AG04450 (cell line): ENCODE measurements at regions not wholly inside any gene's neighbourhood (a gene's known extent, or its start where the extent isn't known, plus 50 kb on each side); places are given as distances from the start of the nearest gene placed in this dataset. TPM values are rescaled to one million over a fixed set of nuclear protein-coding genes. Genes with fewer than 3 reads are reported as not detected.
"Not testable (repeated sequence)": the region's sequence is repeated elsewhere in the genome, so short reads cannot be mapped to it uniquely, and the experiment has no call there.

Experiments used
- CTCF ChIA-PET: fragments of 300-600, 350-600 bp; formaldehyde crosslinking; extraction: SDS; loops from one replicate; lab custom pipeline; 2022; ENCODE audit warnings: antibody characterized with exemption, inconsistent platforms; lab: Charles Lee
- POLR2A ChIA-PET: fragments of 350-600 bp; formaldehyde crosslinking; extraction: SDS; loops from one replicate; lab custom pipeline; 2021; ENCODE audit warnings: antibody characterized with exemption, inconsistent platforms; lab: Yijun Ruan, JAX
- DNase-seq: peaks from one replicate; pipeline ENCODE4 v3.0.0-alpha.2; 2011; ENCODE audit warnings: low read depth, low spot score
- H3K27ac ChIP-seq: one replicate; pipeline ENCODE4 v1.5.1; 2012; ENCODE audit warnings: low read depth, low read length, control low read depth
- H3K27me3 ChIP-seq: one replicate; pipeline ENCODE4 v1.6.0; 2012; ENCODE audit warnings: low read length; ENCODE audit not compliant: control insufficient read depth, insufficient read depth
- H3K4me3 ChIP-seq: 2 replicates; pipeline ENCODE4 v1.5.1; 2011; ENCODE audit warnings: mild to moderate bottlenecking, low read depth, low read length, control low read depth
- H3K9me3 ChIP-seq: 2 replicates; pipeline ENCODE4 v1.5.1; 2012; ENCODE audit warnings: low read length; ENCODE audit not compliant: control insufficient read depth, insufficient read depth
- small RNA-seq: library from RNA; depleted of rRNA; stranded (forward); fragments of <200 nt; gene quantifications from one replicate; pipeline ENCODE3, GENCODE V24; 2012; ENCODE audit warnings: low read depth; ENCODE audit not compliant: insufficient read length
- TF ChIP-seq, protein P1 (sequence below): IDR thresholded peaks from 2 replicates; pipeline ENCODE4 v1.5.1; 2011; ENCODE audit warnings: low read depth, low read length, control low read depth, inconsistent platforms

DNA sequence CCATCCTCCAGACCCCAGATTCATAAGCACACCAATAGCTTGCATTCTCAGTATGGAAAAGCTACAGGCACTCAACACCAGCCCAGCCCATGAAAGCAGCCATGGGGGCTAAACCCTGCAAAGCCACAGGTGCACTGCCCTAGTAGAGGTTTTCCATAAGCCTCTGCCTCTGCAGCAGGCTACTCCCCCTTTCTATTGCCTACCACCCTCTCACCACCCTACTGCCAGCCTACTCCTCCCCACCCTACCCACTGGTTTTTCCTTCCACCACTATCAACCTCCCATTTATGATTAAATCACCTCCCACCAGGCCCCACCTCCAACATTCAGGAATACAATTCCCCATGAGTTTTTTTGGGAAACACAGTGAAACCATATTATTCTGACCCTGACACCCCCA, 96.4 kb upstream of the TEKT4 start:
- no peak overlapping the region for H3K27ac ChIP-seq
- H3K27me3 ChIP-seq = no peaks in the 10 kb centered on the region
- ChIA-PET POLR2A (no interaction called here), CTCF (no interaction called here)
- no peak for DNase-seq
- TF ChIP-seq, protein P1, sequence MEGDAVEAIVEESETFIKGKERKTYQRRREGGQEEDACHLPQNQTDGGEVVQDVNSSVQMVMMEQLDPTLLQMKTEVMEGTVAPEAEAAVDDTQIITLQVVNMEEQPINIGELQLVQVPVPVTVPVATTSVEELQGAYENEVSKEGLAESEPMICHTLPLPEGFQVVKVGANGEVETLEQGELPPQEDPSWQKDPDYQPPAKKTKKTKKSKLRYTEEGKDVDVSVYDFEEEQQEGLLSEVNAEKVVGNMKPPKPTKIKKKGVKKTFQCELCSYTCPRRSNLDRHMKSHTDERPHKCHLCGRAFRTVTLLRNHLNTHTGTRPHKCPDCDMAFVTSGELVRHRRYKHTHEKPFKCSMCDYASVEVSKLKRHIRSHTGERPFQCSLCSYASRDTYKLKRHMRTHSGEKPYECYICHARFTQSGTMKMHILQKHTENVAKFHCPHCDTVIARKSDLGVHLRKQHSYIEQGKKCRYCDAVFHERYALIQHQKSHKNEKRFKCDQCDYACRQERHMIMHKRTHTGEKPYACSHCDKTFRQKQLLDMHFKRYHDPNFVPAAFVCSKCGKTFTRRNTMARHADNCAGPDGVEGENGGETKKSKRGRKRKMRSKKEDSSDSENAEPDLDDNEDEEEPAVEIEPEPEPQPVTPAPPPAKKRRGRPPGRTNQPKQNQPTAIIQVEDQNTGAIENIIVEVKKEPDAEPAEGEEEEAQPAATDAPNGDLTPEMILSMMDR = no peak
- H3K4me3 ChIP-seq = no peak overlapping the region
- peaks cover 20% of the 10 kb centered on the region for H3K9me3 ChIP-seq

DNA sequence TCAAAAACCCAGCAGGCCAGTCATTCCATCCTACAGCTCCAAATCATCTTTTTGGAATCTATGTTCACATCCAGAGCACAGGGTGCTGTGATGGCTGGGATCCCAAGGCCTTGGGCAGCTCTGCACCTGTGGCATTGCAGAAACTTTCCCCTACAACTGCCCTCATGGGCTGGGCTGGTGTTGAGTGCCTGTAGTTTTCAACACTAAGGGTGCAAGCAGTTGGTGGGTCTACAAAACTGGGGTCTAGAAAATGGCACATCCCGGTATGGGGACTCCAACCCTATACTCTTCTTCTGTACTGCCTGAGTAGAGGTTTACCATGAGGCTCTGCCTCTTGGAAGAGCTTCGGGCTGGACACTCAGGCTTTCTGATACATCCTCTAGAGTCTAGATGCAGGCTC, 95.2 kb upstream of the TEKT4 start:
- H3K9me3 ChIP-seq = peaks cover 13% of the 10 kb centered on the region
- H3K4me3 ChIP-seq = no peak overlapping the region
- H3K27ac ChIP-seq = no peak overlapping the region
- TF ChIP-seq, protein P1 = no peak
- CTCF ChIA-PET = no interaction called here
- H3K27me3 ChIP-seq = no peaks in the 10 kb centered on the region
- no peak for DNase-seq
- POLR2A ChIA-PET = no interaction called here

DNA sequence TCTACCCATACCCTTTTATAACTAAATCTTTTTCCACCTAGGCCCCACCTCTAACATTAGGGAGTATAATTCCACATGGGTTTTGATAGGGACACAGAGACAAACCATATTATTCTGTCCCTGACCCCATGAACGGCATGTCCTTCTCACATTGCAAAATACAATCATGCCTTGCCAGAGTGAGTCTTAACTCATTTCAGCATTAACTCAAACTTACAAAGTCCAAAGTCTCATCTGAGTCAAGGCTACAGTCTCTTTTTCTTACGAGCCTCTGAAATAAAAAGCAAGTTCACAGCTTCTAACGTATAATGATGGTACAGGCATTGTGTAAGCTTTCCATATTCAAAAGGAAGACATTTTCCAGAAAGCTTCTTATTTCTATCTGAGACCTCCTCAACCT, 86.1 kb upstream of the TEKT4 start:
- CTCF ChIA-PET, H3K27me3 ChIP-seq, POLR2A ChIA-PET, DNase-seq, H3K4me3 ChIP-seq, H3K27ac ChIP-seq: not testable (repeated sequence)
- peaks cover 24% of the 10 kb centered on the region for H3K9me3 ChIP-seq

DNA sequence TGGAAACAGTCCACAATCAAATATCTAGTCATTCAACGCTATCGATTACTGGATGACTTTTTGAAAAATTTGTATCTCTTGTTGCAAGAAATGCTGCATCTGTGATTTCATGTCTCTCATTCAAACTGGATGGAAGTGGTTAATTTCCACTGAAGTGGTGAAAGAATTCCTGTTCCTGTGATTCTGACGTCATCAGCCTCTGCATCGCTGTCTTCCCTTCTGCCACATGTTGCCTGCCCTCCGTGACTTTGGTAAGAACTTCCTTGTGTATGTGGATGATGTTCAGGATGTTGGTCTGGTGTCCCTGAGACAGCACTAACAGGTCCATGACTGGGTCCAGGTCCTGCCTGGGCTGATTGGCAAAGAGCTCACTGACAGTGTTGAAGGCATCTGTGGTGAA, 84.8 kb upstream of the TEKT4 start:
- peaks cover 24% of the 10 kb centered on the region for H3K9me3 ChIP-seq
- POLR2A ChIA-PET, H3K27me3 ChIP-seq, H3K4me3 ChIP-seq, CTCF ChIA-PET, DNase-seq, H3K27ac ChIP-seq: not testable (repeated sequence)

DNA sequence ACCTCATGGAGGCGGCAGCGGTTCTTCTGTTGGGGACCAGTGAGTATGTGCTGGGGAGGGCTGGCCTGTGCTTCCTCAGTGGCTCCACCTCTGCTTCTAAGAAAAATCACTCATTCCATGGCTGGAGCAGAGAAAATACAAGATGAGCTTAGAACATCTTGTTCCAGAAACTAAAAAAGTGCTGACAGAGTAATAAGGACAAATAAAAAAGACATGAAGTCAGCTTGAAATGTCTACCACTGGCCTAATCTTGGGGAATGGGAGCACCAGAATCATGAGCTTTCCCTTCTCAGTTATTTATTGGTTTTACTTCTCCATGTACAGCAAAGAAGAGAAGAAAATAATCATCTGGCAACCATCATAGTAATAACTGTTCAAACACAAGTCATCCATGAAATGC, 81.1 kb upstream of the TEKT4 start:
- POLR2A ChIA-PET, H3K27ac ChIP-seq, CTCF ChIA-PET, H3K27me3 ChIP-seq, H3K4me3 ChIP-seq, DNase-seq: not testable (repeated sequence)
- H3K9me3 ChIP-seq = peaks cover 21% of the 10 kb centered on the region

DNA sequence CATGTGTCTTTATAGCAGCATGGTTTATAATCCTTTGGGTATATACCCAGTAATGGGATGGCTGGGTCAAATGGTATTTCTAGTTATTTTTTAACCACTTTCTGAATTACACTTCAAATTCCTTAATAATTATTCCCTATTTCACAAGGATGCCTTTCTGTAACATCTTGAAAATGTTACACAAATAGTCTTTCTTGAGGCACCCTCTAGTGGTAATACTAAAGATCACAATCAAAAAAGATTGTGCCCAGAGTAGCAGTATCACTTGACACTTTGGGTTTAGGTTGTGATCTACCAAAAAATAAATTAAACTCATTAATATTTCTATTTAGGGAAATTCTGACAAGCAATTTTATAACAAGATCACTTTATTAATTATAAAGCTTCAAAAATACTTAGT, 74.0 kb upstream of the TEKT4 start:
- POLR2A ChIA-PET, CTCF ChIA-PET, H3K4me3 ChIP-seq, H3K9me3 ChIP-seq, DNase-seq, H3K27ac ChIP-seq, H3K27me3 ChIP-seq: not testable (repeated sequence)
- TF ChIP-seq, protein P1 = peak; percentile 37; the same call in 1 of the 2 replicates

Small RNAs in the stretch of these regions (small RNA-seq; reads per million reads assigned to genes)
- gene CNN2P11 = not detected
